GM08714 (cell line): ENCODE measurements at regions not wholly inside any gene's neighbourhood (a gene's known extent, or its start where the extent isn't known, plus 50 kb on each side); places are given as distances from the start of the nearest gene placed in this dataset.

Source experiments
- H3K4me3 ChIP-seq: fragments of 200-500 bp; sonication (Bioruptor generic); 2 replicates; pipeline ENCODE4 v1.5.1; 2014; ENCODE audit warnings: mild to moderate bottlenecking, low read length, inconsistent platforms
- ZNF274 ChIP-seq: IDR thresholded peaks from 2 replicates; pipeline ENCODE4 v1.6.1; 2012; ENCODE audit warnings: mild to moderate bottlenecking, low read depth, low read length

DNA sequence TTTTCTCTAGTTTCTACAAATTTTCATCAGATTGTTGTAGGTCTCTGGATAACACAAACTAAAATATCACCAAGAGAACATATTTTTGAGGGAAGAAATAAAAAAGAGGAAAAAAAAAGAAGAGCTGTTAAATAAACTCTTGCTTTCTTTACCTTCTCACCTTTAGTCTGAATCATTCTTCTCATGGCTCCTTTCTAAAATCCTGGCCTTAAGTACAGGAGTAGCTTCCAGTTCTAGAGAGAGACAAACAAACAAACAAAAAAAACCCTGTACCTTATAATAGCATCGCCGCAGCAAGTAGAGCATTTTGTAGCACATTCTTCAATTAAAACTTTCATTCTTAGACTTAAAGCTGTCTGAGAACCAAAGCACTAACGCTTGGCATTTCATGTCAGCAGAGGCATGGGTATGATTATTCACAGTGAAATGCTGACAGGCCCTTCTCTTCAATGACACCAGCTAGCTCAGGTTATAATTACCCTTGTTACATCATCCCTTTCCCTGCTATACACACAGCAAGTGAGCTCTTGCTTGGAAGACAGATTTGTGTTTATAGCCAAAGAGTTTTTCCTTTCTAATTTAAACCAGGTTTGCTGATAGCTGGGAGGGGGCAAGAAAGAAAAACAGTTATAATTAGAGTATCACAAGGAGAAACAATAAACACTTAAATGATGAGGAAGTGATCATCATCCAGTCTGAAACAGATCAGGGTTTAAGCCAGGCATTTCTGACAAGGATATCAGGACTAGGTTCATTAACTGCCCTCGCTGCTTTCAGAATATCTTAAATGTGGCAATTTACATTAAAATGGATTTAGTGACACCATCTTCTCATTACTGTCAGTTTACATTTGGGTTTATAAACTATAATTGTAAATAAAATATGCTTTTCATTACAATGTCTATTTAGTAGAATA, 510.9 kb upstream of the ZNF608 start:
- H3K4me3 ChIP-seq: no peak overlapping the region
- no peak for TF ChIP-seq ZNF274

DNA sequence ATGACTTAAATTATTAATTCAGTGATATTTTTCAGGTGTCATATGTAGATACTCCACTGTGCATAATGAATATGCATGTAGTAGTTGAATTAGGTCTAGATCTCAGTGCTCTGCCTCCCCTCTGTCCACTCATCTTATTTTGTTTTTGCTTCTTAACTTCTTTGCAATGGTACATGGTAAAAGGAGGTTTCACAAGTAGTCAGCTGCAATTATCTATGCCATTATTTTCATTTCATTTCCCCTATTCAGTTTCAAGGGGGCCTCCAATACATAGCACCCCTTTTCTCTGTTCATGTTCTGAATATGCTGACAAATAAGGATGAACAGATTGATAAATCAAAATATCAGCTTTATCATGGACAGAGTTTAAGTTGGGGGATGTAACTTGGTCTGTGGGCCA, 511.6 kb upstream of the ZNF608 start:
- TF ChIP-seq ZNF274: no peak
- H3K4me3 ChIP-seq: no peak overlapping the region

DNA sequence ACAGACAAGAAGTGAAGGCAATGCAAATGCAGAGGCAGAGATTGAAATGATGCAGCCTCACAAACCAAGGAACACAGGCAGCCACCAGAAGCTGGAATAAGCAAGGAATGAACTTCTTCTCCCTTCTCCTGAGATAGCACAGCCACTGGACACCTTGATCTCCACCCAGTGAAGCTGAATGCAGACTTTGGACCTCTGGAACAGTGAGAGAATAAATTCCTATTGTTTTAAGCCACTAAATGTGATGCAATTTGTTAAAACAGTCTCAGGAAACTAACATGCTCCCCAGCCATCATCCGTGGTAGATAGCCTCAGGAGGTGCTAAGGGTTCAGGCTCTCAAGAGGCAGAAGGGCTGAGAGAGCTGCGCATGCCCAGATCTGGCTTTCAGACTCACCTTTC, 512.2 kb upstream of the ZNF608 start:
- no peak for TF ChIP-seq ZNF274
- no peak overlapping the region for H3K4me3 ChIP-seq

DNA sequence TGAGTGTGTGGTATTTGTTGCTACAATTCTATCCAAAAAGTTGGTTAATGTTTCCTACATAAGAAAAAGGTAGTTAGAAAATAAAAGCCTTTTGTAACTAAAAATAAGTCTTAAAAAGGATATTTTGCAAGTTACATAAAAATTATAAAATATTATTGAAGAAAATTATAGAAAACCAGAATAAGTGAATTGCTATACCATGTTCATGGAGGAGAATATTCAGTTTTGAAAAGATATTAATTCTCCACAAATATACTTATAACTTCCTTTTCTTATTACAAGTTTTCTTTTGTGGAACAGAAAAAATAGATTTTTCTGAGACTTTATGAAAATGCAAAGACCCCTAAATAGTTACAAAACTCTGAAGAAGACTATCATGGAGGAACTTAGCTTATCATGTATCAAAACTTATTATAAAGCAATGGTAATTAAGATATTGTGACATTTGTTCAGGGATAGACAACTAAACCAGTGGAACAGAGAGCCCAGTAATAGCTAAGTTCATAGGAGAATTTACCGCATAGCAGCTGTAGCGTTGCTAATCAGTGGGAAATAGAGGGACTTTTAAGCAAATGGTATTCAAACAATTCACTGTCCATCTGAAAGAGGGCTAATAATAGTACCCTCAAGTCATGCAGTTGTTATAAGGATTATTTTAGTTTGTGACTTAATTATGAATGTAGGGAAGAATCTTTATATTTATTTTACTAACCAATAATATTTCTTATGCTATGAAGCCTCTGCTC, 515.2 kb upstream of the ZNF608 start:
- no peak for TF ChIP-seq ZNF274
- H3K4me3 ChIP-seq: no peak overlapping the region

DNA sequence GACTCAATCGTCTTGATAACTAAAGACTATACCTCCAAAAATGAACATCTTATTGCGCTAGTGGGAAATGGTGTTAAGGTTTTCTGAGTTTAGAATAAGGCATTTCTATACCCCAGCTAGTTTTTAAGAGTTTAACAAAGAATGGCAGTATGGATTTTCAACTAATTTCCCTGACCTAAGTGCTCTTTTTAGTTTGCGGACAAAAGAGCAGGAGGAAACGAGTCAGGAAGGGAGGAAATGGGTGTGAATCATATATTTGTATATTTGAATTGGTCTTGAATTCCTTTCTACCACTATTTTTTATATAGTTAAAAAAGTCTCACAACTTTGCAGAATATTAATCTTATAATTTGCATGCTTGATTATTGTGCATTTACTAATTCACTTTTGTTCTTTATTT, 516.3 kb upstream of the ZNF608 start:
- TF ChIP-seq ZNF274: no peak
- no peak overlapping the region for H3K4me3 ChIP-seq

DNA sequence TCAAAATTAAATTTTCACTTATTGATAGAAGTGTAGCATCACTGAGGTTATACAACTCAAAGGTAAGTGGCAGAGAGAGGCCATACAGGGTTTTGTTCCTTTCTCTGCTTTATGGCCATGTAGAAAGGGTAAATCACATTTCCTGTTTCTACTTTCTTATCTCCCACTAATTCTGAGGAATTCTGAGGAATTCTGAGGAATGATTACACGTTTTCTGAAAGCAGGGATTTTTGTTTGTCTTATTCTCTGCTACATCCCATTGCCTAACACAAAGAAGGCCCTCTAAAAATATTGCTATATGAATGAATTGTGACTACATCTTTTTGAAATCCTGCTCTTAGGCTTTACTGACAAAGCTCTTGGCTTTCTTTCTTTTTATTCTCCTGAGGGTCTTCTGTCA, 516.9 kb upstream of the ZNF608 start:
- no peak for TF ChIP-seq ZNF274
- H3K4me3 ChIP-seq: no peak overlapping the region

DNA sequence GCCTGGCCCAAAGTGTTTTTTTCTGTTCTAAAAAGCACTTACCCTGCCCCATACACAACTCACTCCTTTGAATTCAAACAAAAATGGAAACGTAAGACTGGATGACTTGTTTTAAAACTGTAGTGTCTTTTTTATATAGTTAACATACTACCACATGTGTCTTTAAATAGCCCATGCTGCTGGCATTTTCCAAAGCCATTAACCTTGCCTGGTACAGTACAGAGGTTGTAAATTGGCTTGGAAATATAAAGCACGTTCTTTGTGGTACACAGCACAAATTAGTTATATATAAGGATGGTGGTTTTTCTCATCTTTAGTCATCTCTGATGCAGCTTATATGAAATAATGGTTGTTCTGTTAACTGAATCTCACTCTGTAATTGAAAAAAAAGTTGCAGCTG, 519.7 kb upstream of the ZNF608 start:
- no peak overlapping the region for H3K4me3 ChIP-seq
- TF ChIP-seq ZNF274: no peak

DNA sequence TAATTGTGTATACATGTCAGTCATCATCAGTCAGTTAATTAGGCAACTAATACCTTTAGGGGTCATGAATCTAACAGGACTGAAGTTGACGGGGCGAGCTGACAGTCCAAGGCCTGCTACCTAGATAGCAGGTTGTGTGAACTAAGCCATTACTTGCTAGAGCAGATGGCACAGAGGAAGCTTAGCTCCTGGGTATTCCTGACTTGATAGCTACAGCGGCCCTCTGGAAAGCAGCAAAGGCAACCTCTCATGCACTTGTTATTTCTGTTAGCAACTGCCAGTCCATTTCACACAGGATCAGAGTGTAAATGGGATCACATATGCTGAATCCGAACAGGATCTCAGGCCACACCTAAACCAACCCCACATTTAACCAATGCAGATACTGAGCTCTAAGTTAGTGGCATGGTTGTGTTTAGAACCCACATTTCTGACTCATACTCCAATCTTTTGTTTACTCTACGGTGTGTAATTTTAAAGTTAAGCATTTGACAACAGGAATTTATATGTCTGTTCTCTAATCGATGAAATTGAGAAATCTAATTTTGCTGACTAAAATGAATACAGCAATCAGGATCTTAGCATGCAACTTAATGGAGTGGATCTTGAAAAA, 521.3 kb upstream of the ZNF608 start:
- H3K4me3 ChIP-seq: no peak overlapping the region
- no peak for TF ChIP-seq ZNF274

DNA sequence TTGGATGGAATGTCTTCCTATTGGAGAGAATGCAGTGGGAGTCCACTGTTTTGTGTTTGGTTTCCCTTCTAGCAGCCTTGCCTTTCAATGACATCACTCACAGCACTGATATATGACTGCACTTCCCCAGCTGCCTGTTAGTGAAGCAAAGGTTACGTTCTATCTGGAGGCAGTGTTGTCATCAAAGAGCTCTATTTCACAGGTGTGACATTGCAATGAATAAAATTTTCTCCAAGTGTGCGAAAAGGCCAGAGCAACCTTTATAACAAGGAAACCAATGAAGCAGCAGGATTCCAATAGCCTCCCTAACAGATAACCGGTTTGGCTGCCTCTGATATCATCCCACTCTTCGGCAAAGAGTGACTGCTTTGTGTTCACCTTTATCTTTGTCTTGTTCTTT, 523.5 kb upstream of the ZNF608 start:
- H3K4me3 ChIP-seq: no peak overlapping the region
- no peak for TF ChIP-seq ZNF274

DNA sequence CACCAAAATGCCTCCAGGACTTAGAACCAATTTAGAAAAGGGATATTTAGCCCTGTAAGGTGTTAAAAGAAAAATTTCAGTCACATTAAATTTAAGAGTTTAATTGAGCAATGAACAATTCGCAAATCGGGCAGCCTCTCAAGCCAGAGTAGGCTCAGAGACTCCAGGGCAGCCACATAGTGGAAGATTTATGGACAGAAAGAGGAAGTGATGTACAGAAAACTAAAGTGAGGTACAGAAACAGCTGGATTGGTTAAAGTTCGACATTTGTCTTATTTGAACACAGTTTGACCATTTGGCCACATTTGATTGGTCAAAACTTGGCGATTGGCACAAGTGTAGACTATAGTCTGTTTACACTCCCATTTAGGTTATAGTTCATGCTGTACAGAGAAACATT, 525.9 kb upstream of the ZNF608 start:
- no peak for TF ChIP-seq ZNF274
- H3K4me3 ChIP-seq: no peak overlapping the region

DNA sequence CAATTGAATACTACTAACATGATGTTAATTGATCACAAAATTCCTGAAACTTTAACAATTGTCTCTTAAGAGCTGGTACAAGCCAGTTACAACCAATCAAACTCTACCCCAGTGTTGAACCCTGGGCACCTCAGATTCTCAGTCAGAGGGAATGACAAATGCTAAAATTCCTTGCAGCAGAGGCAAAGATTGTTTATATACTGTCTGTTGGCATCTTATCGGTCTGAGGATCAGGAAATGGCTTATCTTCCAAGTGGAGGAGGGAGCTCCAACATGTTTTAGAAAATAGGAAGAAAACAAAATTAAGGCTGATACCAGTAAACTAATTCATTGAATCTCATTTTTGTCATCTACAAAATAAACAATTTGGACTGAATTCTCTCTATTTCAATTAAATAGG, 527.8 kb upstream of the ZNF608 start:
- TF ChIP-seq ZNF274: no peak
- no peak overlapping the region for H3K4me3 ChIP-seq

DNA sequence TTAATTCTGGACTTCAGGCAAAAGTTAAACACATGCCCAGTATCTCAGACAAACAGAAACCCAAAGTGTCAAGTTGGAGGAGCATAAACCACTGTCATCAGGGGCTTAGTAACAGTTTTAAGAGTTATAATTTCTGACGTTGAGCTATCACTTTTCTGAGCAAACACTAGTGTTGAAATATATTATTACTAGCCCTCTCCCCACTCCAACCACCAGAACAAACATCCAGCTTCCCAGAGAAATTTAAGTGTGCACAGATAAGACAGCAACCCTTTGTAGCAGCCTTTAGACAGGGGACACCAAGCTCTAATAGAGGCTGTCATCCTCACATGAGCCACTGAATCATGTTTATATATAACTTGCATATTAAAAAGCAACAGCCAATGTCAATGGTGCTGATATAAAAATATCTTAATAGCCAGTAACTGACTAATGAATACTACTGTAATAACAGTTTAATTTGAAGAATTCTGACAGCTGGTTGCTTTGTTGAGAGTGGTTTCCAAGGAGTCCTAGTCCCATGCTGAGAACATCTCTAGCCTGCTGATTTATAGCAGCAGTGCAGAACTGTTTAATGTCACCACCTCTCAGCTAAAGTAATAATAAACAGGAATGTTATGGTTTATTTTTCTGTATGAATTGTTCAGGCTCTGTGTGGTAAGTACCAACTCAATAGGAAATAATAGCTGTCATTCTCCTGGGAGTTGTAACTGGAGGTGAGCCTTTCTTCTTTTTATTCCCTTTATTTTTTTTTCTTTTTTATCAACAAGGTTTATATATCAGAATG, 528.7 kb upstream of the ZNF608 start:
- no peak overlapping the region for H3K4me3 ChIP-seq
- no peak for TF ChIP-seq ZNF274

DNA sequence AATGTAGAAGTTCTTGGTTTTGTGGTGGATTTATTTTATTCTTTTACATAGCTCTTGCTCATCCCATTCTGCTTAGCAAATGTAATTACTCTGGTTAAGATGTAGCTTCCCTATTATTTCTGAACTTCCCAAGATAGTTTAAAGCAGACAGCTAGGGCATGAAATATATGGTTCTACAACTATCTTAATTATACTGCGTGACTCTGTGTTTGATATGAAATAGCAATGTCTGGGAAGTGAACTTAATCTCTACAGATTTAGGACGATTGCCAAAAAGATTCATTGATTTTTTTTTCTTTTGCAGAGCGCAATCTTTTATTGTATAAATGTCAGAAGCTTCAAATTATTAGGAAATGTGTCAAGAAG, 529.3 kb upstream of the ZNF608 start:
- no peak overlapping the region for H3K4me3 ChIP-seq

DNA sequence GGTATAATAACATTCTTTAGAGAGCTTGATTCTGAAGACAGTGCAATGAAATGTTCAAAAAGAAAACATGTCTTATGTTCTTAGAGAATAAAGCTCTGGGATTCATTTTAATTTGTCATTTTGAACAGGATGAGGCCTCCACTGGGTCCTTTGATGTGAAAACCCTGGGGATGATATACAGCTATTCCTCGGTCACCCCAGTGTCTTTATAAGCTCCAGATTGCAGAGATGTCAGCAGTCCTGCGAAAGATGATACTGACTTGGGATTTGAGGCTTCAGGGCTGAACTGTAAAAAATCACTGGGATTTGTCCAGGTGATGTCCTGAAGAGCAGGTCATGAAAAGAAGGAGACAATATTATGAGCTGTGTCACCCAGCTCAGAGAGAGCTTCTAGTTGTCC, 529.7 kb upstream of the ZNF608 start:
- TF ChIP-seq ZNF274: no peak
- no peak overlapping the region for H3K4me3 ChIP-seq

More for the DNA sequence above, 529.3 kb upstream of the ZNF608 start:
- TF ChIP-seq ZNF274: no peak
